IMR-90 (cell line): ENCODE measurements at regions not wholly inside any gene's neighbourhood (a gene's known extent, or its start where the extent isn't known, plus 50 kb on each side); places are given as distances from the start of the nearest gene placed in this dataset.

Experiments
- CEBPB ChIP-seq: IDR thresholded peaks from 2 replicates; pipeline ENCODE4 v1.6.1; 2012; ENCODE audit warnings: low read depth, low read length, improper control_type of control experiment
- CHD1 ChIP-seq: IDR thresholded peaks from 2 replicates; pipeline ENCODE4 v1.6.1; 2012; ENCODE audit warnings: low read depth, low read length, improper control_type of control experiment
- CTCF ChIP-seq: conservative IDR thresholded peaks from 2 replicates; pipeline ENCODE4 v1.5.1; 2012; ENCODE audit warnings: mild to moderate bottlenecking, low read depth, low read length, improper control_type of control experiment
- MAFK ChIP-seq: IDR thresholded peaks from 2 replicates; pipeline ENCODE4 v1.6.1; 2012; ENCODE audit warnings: low read depth, low read length, improper control_type of control experiment
- MAZ ChIP-seq: IDR thresholded peaks from 2 replicates; pipeline ENCODE4 v1.6.1; 2012; ENCODE audit warnings: low read depth, mild to moderate bottlenecking, low read length, improper control_type of control experiment, moderate library complexity, borderline replicate concordance
- MXI1 ChIP-seq: IDR thresholded peaks from 2 replicates; pipeline ENCODE4 v1.6.1; 2012; ENCODE audit warnings: low read depth, mild to moderate bottlenecking, low read length, moderate library complexity, borderline replicate concordance
- POLR2A ChIP-seq: IDR thresholded peaks from 2 replicates; pipeline ENCODE4 v1.6.1; 2012; ENCODE audit warnings: mild to moderate bottlenecking, low read depth, low read length
- SMC3 ChIP-seq: fragments of 150-350 bp; IDR thresholded peaks from 2 replicates; pipeline ENCODE4 v1.6.1; 2016; ENCODE audit warnings: low read depth, mild to moderate bottlenecking, antibody characterized with exemption, low read length, moderate library complexity
- USF2 ChIP-seq: fragments of 150-350 bp; IDR thresholded peaks from 2 replicates; pipeline ENCODE4 v1.6.1; 2017; ENCODE audit warnings: mild to moderate bottlenecking, antibody characterized with exemption, low read length, low read depth

- TF ChIP-seq POLR2A (no peak), CTCF (no peak), SMC3 (no peak), MAZ (no peak), CHD1 (no peak), USF2 (no peak), MAFK (no peak), MXI1 (no peak), CEBPB (no peak)
These were observed 610.4 kb upstream of the SLC8A1 start for GRCh38 chr2:41062336-41062735.
